ENCODE measurements at regions not wholly inside any gene's neighbourhood (a gene's known extent, or its start where the extent isn't known, plus 50 kb on each side); places are given as distances from the start of the nearest gene placed in this dataset.

DNA sequence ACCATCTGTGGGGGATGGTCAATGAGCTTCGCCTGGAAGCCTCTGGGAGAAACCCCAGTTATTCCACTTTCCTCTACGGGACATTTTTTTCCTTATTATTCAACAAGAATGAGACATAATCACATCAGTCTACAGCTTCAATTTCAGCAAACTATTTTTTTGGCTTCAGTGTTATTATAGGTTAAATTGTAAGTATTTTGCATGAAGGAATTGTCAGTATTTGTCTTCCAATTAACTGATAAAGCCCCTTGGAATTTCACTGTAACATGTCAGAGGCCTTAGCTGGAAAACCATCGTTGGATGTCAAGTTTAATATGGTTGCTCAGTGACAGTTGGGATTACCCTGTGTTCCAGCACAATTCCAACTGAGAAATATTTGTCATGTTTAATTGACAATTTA lies 480.9 kb upstream of the CHST9 start:
- H3K4me1 Mint-ChIP-seq = peaks cover 11% of the 10 kb centered on the region
- DNase-seq (ENCODE audit: low spot score in 2 of 2, unreplicated experiment in 2 of 2) = no peak
- TF ChIP-seq, protein P1, sequence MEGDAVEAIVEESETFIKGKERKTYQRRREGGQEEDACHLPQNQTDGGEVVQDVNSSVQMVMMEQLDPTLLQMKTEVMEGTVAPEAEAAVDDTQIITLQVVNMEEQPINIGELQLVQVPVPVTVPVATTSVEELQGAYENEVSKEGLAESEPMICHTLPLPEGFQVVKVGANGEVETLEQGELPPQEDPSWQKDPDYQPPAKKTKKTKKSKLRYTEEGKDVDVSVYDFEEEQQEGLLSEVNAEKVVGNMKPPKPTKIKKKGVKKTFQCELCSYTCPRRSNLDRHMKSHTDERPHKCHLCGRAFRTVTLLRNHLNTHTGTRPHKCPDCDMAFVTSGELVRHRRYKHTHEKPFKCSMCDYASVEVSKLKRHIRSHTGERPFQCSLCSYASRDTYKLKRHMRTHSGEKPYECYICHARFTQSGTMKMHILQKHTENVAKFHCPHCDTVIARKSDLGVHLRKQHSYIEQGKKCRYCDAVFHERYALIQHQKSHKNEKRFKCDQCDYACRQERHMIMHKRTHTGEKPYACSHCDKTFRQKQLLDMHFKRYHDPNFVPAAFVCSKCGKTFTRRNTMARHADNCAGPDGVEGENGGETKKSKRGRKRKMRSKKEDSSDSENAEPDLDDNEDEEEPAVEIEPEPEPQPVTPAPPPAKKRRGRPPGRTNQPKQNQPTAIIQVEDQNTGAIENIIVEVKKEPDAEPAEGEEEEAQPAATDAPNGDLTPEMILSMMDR (IDR thresholded peaks at IDR 0.05; ENCODE audit: unreplicated experiment) = no peak
- no peak overlapping the region for H3K4me3 Mint-ChIP-seq
- no peaks in the 10 kb centered on the region for H3K27me3 Mint-ChIP-seq (ENCODE audit: low read depth)
- no peaks in the 10 kb centered on the region for H3K36me3 Mint-ChIP-seq
- no peaks in the 10 kb centered on the region for H3K9me3 Mint-ChIP-seq
- no peak overlapping the region for H3K27ac Mint-ChIP-seq

DNA sequence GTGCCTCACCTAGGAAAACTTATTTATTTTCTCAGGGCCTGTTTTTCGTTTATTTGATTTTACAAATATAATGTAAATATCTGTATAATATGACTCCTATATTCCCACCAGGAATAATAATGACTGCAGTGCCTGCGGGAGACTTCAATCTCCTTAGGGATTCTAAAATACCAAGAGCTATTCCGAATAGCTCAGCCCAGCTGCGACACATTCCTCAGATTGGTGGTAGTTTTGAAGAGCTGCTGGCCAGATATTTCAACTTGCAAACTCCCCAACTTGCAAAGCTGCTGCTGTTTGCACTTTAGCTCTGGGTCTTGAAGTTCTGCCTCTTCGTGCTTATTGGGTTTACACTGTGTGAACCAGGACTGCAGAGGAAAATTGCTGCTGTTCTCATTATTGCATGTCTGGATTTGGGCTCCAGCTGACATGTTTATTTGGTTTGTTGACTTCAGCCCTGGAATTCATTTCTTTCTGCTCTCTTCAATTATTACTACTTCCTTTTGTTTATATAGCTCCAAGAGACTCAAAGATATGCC lies 480.2 kb upstream of the CHST9 start:
- Mint-ChIP-seq H3K4me3 (no peak overlapping the region), H3K36me3 (no peaks in the 10 kb centered on the region), H3K4me1 (peaks cover 11% of the 10 kb centered on the region), H3K27me3 (ENCODE audit: low read depth) (no peaks in the 10 kb centered on the region), H3K27ac (no peak overlapping the region), H3K9me3 (no peaks in the 10 kb centered on the region)
- TF ChIP-seq, protein P1 (IDR thresholded peaks at IDR 0.05; ENCODE audit: unreplicated experiment) = no peak
- no peak for DNase-seq (ENCODE audit: low spot score in 2 of 2, unreplicated experiment in 2 of 2)

DNA sequence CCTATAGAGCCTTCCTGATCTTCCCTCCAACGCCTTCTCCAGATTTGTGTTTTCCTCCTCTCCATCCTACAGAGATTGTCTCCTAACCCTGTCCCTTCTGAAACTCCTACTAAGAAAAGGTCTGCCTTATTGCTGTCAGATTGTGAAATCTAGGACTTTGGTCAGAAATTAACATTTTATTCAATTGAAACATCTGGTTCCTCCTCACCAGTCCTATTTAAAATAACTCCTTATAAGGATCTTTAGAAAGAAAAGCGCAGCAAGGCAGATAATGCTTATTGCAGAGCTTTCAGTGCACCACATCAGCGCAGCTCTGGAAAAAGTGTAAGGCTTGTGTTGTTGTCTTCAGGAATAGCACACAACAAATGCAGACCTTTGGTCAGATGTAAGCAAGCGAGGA lies 477.8 kb upstream of the CHST9 start:
- no peak for DNase-seq (ENCODE audit: low spot score in 2 of 2, unreplicated experiment in 2 of 2)
- H3K36me3 Mint-ChIP-seq = no peaks in the 10 kb centered on the region
- no peaks in the 10 kb centered on the region for H3K27me3 Mint-ChIP-seq (ENCODE audit: low read depth)
- H3K9me3 Mint-ChIP-seq = no peaks in the 10 kb centered on the region
- no peak overlapping the region for H3K4me3 Mint-ChIP-seq
- TF ChIP-seq, protein P1 (IDR thresholded peaks at IDR 0.05; ENCODE audit: unreplicated experiment) = no peak
- no peak overlapping the region for H3K27ac Mint-ChIP-seq
- H3K4me1 Mint-ChIP-seq = peaks cover 11% of the 10 kb centered on the region

DNA sequence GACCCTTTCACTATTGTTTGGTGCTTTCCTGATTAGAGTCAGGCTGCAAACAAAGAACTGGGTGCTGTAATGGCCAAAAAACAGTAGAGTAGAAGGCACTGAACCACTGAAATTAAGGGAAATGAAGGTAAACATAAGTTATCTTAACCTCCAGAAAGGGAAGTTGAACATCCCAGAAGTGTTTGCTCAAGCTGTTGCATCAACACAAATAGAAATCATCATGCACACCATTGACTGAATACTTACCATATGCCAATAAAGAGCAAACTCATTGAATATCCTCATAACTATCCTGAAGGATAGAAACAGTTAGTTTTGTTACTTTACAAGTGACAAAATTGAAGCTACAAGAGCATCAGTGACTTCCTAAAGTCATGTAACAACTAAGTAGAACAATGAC lies 477.4 kb upstream of the CHST9 start:
- H3K27me3 Mint-ChIP-seq (ENCODE audit: low read depth) = no peaks in the 10 kb centered on the region
- H3K4me1 Mint-ChIP-seq = peaks cover 11% of the 10 kb centered on the region
- no peaks in the 10 kb centered on the region for H3K36me3 Mint-ChIP-seq
- TF ChIP-seq, protein P1 (IDR thresholded peaks at IDR 0.05; ENCODE audit: unreplicated experiment) = no peak
- H3K4me3 Mint-ChIP-seq = no peak overlapping the region
- no peak for DNase-seq (ENCODE audit: low spot score in 2 of 2, unreplicated experiment in 2 of 2)
- H3K27ac Mint-ChIP-seq = no peak overlapping the region
- no peaks in the 10 kb centered on the region for H3K9me3 Mint-ChIP-seq

DNA sequence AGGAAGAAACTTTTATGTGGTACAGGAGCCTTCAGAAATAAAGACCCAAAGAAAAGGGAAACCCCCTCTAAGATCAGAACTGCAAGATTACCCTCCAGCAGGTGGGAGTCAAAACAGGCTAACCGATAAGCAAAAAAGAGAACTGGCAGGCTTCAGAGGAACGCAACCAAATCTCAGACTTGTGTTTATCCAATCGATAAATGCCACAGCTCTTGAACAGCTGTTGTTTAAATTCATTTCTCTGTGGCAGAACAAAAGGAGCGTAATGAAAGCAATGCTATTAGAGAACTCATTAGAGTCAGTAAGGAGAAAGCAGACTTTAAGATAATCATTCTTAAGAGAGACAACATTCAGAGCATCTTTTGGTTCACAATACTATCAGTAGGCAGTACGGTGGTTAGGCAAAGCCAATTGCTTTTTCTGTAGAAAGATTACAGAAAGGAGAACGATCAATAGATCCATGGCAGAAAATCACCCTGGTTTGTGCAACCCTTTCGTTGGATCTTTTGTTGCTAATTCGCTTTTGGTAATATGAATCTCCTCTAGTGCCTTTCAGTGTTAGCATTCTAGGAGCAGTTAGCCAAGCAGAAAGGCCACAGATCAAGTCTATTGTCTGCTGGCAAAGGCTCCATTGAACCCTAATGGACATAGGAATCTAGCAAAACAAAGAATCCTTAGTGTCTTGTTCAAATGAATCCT lies 476.4 kb upstream of the CHST9 start:
- TF ChIP-seq, protein P1 (IDR thresholded peaks at IDR 0.05; ENCODE audit: unreplicated experiment) = no peak
- H3K9me3 Mint-ChIP-seq = no peaks in the 10 kb centered on the region
- H3K4me1 Mint-ChIP-seq = peaks cover 7% of the 10 kb centered on the region
- no peak overlapping the region for H3K4me3 Mint-ChIP-seq
- DNase-seq (ENCODE audit: low spot score in 2 of 2, unreplicated experiment in 2 of 2) = no peak
- no peaks in the 10 kb centered on the region for H3K36me3 Mint-ChIP-seq
- H3K27ac Mint-ChIP-seq = no peak overlapping the region
- H3K27me3 Mint-ChIP-seq (ENCODE audit: low read depth) = no peaks in the 10 kb centered on the region

Data from mesothelial cell of epicardium (in vitro differentiated cells).